HG03196 (cell line): ENCODE measurements at regions not wholly inside any gene's neighbourhood (a gene's known extent, or its start where the extent isn't known, plus 50 kb on each side); places are given as distances from the start of the nearest gene placed in this dataset.
"Not testable (repeated sequence)": the region's sequence is repeated elsewhere in the genome, so short reads cannot be mapped to it uniquely, and the experiment has no call there.

Experiments
- ATAC-seq: cut with Tn5 transposase; IDR thresholded peaks from one replicate; pipeline ENCODE4 v1.9.1; 2021; ENCODE audit not compliant: unreplicated experiment

- ATAC-seq, result no peak
These were observed 134.5 kb upstream of the EXOC2 start for GRCh38 chr6:827431-827830.

GRCh38 chr6:819122-819521, 126.2 kb upstream of the EXOC2 start:
- no peak for ATAC-seq

GRCh38 chr6:818196-818595, 125.3 kb upstream of the EXOC2 start:
- ATAC-seq, result no peak

- ATAC-seq, result no peak
These were observed 123.7 kb upstream of the EXOC2 start for GRCh38 chr6:816510-817084.

- ATAC-seq, result no peak
These were observed 122.4 kb upstream of the EXOC2 start for GRCh38 chr6:815348-815738.

GRCh38 chr6:814378-815347, 121.7 kb upstream of the EXOC2 start:
- no peak for ATAC-seq

- ATAC-seq, result no peak
These were observed 118.9 kb upstream of the EXOC2 start for GRCh38 chr6:811831-812230.

GRCh38 chr6:811191-811590, 118.3 kb upstream of the EXOC2 start:
- no peak for ATAC-seq

- ATAC-seq, result no peak
These were observed 111.8 kb upstream of the EXOC2 start for GRCh38 chr6:804771-805170.

- ATAC-seq, result no peak
These were observed 111.4 kb upstream of the EXOC2 start for GRCh38 chr6:804317-804716.

GRCh38 chr6:803191-803977, 110.4 kb upstream of the EXOC2 start:
- ATAC-seq, result no peak

GRCh38 chr6:802701-803100, 109.8 kb upstream of the EXOC2 start:
- ATAC-seq, result no peak

- not testable (repeated sequence) for ATAC-seq
These were observed 109.3 kb upstream of the EXOC2 start for GRCh38 chr6:802223-802622.

- ATAC-seq, result no peak
These were observed 106.8 kb upstream of the EXOC2 start for GRCh38 chr6:799769-800168.

- no peak for ATAC-seq
These were observed 104.6 kb upstream of the EXOC2 start for GRCh38 chr6:797479-798077.

GRCh38 chr6:795046-795685, 102.2 kb upstream of the EXOC2 start:
- ATAC-seq, result no peak

GRCh38 chr6:793261-793660, 100.3 kb upstream of the EXOC2 start:
- no peak for ATAC-seq

GRCh38 chr6:792662-793061, 99.7 kb upstream of the EXOC2 start:
- ATAC-seq, result no peak

GRCh38 chr6:788058-788457, 95.1 kb upstream of the EXOC2 start:
- ATAC-seq, result no peak

- ATAC-seq, result no peak
These were observed 94.2 kb upstream of the EXOC2 start for GRCh38 chr6:786946-787763.
